GM12872 (cell line): ENCODE measurements at regions not wholly inside any gene's neighbourhood (a gene's known extent, or its start where the extent isn't known, plus 50 kb on each side); places are given as distances from the start of the nearest gene placed in this dataset.

ENCODE experiments used
- TF ChIP-seq, protein P1 (sequence below): IDR thresholded peaks from 3 replicates; pipeline ENCODE4 v1.5.1; 2011; ENCODE audit warnings: low read depth, mild to moderate bottlenecking, low read length, moderate library complexity; ENCODE audit not compliant: insufficient read depth

DNA sequence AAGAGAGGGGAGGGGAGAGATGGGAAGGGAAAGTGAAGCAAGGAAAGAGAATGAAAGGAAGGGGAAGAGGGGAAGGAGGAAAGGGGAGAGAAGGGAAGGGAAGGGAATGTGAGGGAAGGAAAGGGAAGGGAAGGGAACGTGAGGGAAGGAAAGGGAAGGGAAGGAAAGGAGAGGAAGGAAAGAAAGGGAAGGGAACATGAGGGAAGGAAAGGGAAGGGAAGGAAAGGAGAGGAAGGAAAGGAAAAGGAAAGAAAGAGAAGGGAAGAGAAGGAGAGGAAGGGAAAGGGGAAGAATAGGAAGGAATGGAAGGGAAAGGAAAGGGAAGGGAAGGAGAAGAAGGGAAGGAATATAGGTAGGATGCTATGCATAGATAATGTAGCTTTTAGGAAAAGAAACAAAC is 139.7 kb upstream of the PTER start:
- TF ChIP-seq, protein P1, sequence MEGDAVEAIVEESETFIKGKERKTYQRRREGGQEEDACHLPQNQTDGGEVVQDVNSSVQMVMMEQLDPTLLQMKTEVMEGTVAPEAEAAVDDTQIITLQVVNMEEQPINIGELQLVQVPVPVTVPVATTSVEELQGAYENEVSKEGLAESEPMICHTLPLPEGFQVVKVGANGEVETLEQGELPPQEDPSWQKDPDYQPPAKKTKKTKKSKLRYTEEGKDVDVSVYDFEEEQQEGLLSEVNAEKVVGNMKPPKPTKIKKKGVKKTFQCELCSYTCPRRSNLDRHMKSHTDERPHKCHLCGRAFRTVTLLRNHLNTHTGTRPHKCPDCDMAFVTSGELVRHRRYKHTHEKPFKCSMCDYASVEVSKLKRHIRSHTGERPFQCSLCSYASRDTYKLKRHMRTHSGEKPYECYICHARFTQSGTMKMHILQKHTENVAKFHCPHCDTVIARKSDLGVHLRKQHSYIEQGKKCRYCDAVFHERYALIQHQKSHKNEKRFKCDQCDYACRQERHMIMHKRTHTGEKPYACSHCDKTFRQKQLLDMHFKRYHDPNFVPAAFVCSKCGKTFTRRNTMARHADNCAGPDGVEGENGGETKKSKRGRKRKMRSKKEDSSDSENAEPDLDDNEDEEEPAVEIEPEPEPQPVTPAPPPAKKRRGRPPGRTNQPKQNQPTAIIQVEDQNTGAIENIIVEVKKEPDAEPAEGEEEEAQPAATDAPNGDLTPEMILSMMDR, result no peak

DNA sequence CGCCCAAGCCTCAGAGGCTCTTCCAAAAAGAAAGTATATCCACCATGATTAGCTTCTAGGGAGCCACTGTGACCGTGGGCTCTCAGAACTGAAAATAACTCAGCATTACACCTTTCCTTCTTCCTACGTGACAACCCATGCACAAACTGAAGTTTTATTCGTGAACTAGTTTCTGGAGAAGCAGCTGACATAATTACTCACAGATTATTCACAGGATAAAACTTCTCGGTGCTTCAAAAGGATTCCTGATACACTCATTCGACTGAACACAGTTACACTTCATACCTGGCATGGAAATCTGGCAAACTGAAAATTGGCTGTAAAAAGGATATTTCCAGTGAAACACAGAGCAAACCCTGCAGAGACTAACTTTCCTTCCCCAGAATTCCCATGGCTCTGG is 139.2 kb upstream of the PTER start:
- TF ChIP-seq, protein P1, result no peak

DNA sequence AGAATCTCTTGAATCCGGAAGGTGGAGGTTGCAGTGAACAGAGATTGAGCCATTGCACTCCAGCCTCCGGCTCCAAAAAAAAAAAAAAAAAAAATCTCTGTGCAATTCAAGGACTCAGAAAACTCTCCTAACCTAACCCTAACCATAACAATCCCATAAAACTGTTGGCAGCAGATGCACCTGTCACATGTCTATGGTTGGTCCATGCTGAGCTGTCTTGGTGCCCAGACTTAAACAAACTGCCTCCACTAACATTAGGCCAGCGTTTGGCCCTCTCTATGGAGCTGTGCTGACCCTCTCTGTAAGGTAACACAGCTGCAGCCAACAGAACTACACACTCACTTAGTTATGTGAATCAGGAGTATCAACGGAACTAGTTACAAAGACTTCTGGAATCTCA is 132.5 kb upstream of the PTER start:
- TF ChIP-seq, protein P1, result no peak

DNA sequence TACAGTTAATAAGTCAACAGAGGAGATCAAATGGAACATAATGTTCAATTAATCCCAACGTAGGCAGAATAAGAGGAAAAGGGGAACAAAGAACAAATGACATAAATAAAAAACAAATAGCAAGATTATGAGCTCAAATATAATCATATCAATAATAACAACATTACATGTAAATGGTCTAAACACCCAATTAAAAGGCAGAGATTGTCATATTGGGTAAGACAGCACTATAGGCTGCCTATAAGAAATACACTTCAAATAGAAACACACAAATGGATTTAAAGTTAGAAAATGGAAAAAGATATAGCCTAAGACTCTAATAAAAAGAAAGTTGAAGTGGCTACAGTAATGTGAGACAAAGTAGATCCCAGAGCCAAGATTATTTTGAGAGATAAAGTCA is 126.4 kb upstream of the PTER start:
- TF ChIP-seq, protein P1, result no peak

DNA sequence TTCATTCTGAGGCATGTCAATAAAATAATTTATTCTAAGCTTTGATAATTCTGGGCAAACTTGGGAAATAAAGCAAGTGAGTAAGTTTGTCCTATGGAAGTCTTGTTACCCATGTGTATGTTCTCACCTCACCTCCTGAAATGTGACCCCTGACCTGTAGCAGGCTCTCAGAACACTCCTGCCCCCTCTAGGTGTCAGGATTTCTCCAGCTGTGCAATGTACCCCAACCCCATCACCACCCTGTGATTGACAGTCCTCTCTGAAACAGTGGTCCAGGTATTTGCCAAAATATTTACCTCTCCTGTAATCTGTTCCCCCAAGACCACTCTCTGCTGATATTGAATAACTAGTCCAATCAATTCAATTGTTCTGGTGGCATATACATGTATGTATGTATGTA is 122.6 kb upstream of the PTER start:
- TF ChIP-seq, protein P1, result peak; percentile 26; the same call in 1 of the 3 replicates

DNA sequence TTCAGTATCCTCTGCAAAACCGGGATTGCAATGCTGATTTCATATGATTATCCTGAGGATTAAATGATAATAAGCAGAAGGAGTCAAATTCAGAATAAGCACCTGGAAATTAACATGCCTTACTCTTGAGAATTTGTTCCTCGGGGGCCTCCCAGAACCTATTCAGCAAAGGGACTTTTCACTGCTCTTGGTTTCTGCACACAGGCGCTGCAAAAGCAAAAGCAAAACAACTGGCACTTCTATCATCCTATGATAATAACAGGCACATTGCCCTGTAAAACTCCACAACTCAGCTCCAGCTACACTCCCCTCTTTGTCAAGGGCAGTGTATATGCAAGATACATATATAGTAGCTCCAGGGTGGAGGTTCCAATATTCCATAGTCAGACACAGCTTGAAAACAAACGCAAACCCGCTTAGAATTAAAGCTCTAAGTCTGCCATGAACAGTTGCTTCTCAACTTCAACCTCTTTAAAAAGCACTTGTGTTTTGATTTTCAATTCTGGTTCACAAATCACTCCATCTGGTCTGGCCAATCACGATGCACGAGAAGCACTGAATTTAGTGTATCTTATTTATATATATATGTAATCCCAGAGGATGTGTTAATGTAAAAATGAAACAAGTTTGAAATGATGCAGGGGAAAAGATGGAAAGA is 119.9 kb upstream of the PTER start:
- TF ChIP-seq, protein P1, result no peak

DNA sequence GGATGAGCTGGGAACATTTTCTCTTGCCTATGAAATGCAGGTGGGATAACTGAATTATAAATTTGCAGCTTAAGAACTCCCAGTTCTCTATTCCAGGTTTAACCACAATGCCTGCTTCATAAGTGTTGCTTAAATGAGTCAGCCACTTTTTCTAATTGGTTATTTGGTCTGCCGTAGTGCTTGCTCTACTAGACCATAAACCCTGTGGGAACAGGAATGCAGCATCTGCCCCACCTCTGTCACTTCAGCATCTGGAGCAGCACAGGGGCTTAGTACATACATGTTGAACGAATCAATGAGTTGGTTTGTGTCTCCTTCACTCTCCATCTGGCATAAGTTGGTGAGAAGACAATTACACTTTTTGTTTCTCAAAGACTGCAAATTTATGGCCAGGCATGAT is 95.2 kb upstream of the PTER start:
- TF ChIP-seq, protein P1, result no peak
